ENCODE measurements at regions not wholly inside any gene's neighbourhood (a gene's known extent, or its start where the extent isn't known, plus 50 kb on each side); places are given as distances from the start of the nearest gene placed in this dataset.

- H3K27me3 Mint-ChIP-seq (ENCODE audit: unreplicated experiment), result peaks cover 2% of the 10 kb centered on the region
- H3K4me1 Mint-ChIP-seq (ENCODE audit: unreplicated experiment), result no peaks in the 10 kb centered on the region
- H3K9me3 Mint-ChIP-seq (ENCODE audit: unreplicated experiment), result no peaks in the 10 kb centered on the region
- no peak overlapping the region for H3K27ac Mint-ChIP-seq (ENCODE audit: unreplicated experiment)
- H3K36me3 Mint-ChIP-seq (ENCODE audit: low read depth, unreplicated experiment), result no peaks in the 10 kb centered on the region
- H3K4me3 Mint-ChIP-seq (ENCODE audit: unreplicated experiment), result no peak overlapping the region
- no peak for DNase-seq (ENCODE audit: low spot score)
- no peak for TF ChIP-seq CTCF (IDR thresholded peaks at IDR 0.05; ENCODE audit: unreplicated experiment)
Measured at GRCh38 chr2:13485256-13485655, 768.5 kb downstream of the TRIB2 start.

GRCh38 chr2:13488965-13489364 is 772.2 kb downstream of the TRIB2 start:
- no peak overlapping the region for H3K4me3 Mint-ChIP-seq (ENCODE audit: unreplicated experiment)
- no peak for TF ChIP-seq CTCF (IDR thresholded peaks at IDR 0.05; ENCODE audit: unreplicated experiment)
- no peaks in the 10 kb centered on the region for H3K36me3 Mint-ChIP-seq (ENCODE audit: low read depth, unreplicated experiment)
- H3K9me3 Mint-ChIP-seq (ENCODE audit: unreplicated experiment), result no peaks in the 10 kb centered on the region
- DNase-seq (ENCODE audit: low spot score), result no peak
- H3K4me1 Mint-ChIP-seq (ENCODE audit: unreplicated experiment), result no peaks in the 10 kb centered on the region
- no peak overlapping the region for H3K27ac Mint-ChIP-seq (ENCODE audit: unreplicated experiment)
- no peaks in the 10 kb centered on the region for H3K27me3 Mint-ChIP-seq (ENCODE audit: unreplicated experiment)

GRCh38 chr2:13492262-13492661 is 775.5 kb downstream of the TRIB2 start:
- Mint-ChIP-seq H3K4me3 (ENCODE audit: unreplicated experiment) (no peak overlapping the region), H3K36me3 (ENCODE audit: low read depth, unreplicated experiment) (no peaks in the 10 kb centered on the region), H3K27ac (ENCODE audit: unreplicated experiment) (no peak overlapping the region), H3K4me1 (ENCODE audit: unreplicated experiment) (no peaks in the 10 kb centered on the region), H3K27me3 (ENCODE audit: unreplicated experiment) (no peaks in the 10 kb centered on the region), H3K9me3 (ENCODE audit: unreplicated experiment) (no peaks in the 10 kb centered on the region)
- no peak for DNase-seq (ENCODE audit: low spot score)
- no peak for TF ChIP-seq CTCF (IDR thresholded peaks at IDR 0.05; ENCODE audit: unreplicated experiment)

DNA sequence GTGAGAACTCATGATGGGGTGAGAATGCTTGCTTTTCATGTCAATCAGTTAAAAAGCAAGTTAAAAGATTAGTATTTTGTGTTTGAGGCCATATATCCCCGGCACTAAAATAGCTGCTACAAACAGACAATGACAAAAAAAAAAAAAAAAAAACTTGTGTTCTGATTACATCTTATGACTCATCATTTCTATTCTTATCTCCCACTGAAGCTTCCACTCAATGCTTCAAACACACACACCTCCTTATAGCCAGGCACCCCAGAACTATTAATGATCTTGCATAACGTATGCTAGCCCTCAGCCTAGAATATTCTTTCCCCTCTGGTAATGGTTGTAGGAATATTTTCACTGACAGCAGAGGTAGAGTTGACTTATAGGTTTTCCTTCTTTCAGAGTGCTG is 778.3 kb downstream of the TRIB2 start:
- no peaks in the 10 kb centered on the region for H3K36me3 Mint-ChIP-seq (ENCODE audit: low read depth, unreplicated experiment)
- H3K9me3 Mint-ChIP-seq (ENCODE audit: unreplicated experiment), result no peaks in the 10 kb centered on the region

DNA sequence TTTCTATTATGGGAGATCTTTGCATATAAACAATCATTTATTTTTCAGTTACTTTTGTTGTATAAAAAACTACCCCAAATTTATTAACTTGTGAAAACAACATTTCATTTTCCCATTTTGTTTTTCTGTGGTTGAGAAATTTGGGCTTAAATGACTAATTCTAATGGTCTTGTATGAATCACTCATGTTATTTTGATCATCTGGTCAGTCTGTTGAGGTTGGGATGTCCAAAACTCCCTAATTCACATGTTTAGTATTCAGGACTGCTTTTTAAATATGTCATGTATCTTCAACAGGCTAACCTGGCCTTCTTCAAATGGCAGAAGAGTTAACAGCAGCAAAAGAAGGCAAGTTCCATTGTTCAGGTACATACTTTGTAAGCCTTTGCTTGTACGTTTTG is 788.1 kb downstream of the TRIB2 start:
- no peak for DNase-seq (ENCODE audit: low spot score)
- Mint-ChIP-seq H3K4me1 (ENCODE audit: unreplicated experiment) (no peaks in the 10 kb centered on the region), H3K27ac (ENCODE audit: unreplicated experiment) (no peak overlapping the region), H3K4me3 (ENCODE audit: unreplicated experiment) (no peak overlapping the region), H3K9me3 (ENCODE audit: unreplicated experiment) (no peaks in the 10 kb centered on the region), H3K36me3 (ENCODE audit: low read depth, unreplicated experiment) (no peaks in the 10 kb centered on the region), H3K27me3 (ENCODE audit: unreplicated experiment) (peaks cover 1% of the 10 kb centered on the region)
- no peak for TF ChIP-seq CTCF (IDR thresholded peaks at IDR 0.05; ENCODE audit: unreplicated experiment)

More for the DNA sequence above, 778.3 kb downstream of the TRIB2 start:
- Mint-ChIP-seq H3K4me1 (ENCODE audit: unreplicated experiment) (no peaks in the 10 kb centered on the region), H3K27me3 (ENCODE audit: unreplicated experiment) (no peaks in the 10 kb centered on the region), H3K27ac (ENCODE audit: unreplicated experiment) (no peak overlapping the region), H3K4me3 (ENCODE audit: unreplicated experiment) (no peak overlapping the region)
- DNase-seq (ENCODE audit: low spot score), result no peak
- no peak for TF ChIP-seq CTCF (IDR thresholded peaks at IDR 0.05; ENCODE audit: unreplicated experiment)
